Osteocyte (in vitro differentiated cells): ENCODE measurements at regions not wholly inside any gene's neighbourhood (a gene's known extent, or its start where the extent isn't known, plus 50 kb on each side); places are given as distances from the start of the nearest gene placed in this dataset.
"Not testable (repeated sequence)": the region's sequence is repeated elsewhere in the genome, so short reads cannot be mapped to it uniquely, and the experiment has no call there.

Source experiments
- DNase-seq: peaks from one replicate; pipeline ENCODE4 v3.0.0; 2021; ENCODE audit warnings: mixed read lengths; ENCODE audit not compliant: unreplicated experiment; ENCODE audit errors: extremely low spot score
- H3K27ac Mint-ChIP-seq: one replicate; pipeline ENCODE4 v1.8.0; 2021; ENCODE audit warnings: mild to moderate bottlenecking, mixed read lengths; ENCODE audit not compliant: unreplicated experiment
- H3K27me3 Mint-ChIP-seq: one replicate; pipeline ENCODE4 v1.8.0; 2021; ENCODE audit warnings: mixed read lengths; ENCODE audit not compliant: unreplicated experiment
- H3K36me3 Mint-ChIP-seq: one replicate; pipeline ENCODE4 v1.8.0; 2021; ENCODE audit warnings: mixed read lengths; ENCODE audit not compliant: unreplicated experiment
- H3K4me1 Mint-ChIP-seq: one replicate; pipeline ENCODE4 v1.8.0; 2021; ENCODE audit warnings: mixed read lengths; ENCODE audit not compliant: unreplicated experiment
- H3K4me3 Mint-ChIP-seq: one replicate; pipeline ENCODE4 v1.8.0; 2021; ENCODE audit warnings: mild to moderate bottlenecking, moderate library complexity, mixed read lengths; ENCODE audit not compliant: unreplicated experiment
- H3K9me3 Mint-ChIP-seq: one replicate; pipeline ENCODE4 v1.8.0; 2021; ENCODE audit warnings: mixed read lengths; ENCODE audit not compliant: unreplicated experiment
- CTCF ChIP-seq: fragments of 200-600 bp; sonication (generic); IDR thresholded peaks from 2 replicates; pipeline ENCODE4 v1.5.0; 2021; ENCODE audit warnings: antibody characterized with exemption, mild to moderate bottlenecking, moderate library complexity

GRCh38 chrX:139156356-139156755, 374.2 kb upstream of the F9 start:
- no peaks in the 10 kb centered on the region for H3K27me3 Mint-ChIP-seq
- no peak overlapping the region for H3K4me3 Mint-ChIP-seq
- H3K27ac Mint-ChIP-seq, result no peak overlapping the region

DNA sequence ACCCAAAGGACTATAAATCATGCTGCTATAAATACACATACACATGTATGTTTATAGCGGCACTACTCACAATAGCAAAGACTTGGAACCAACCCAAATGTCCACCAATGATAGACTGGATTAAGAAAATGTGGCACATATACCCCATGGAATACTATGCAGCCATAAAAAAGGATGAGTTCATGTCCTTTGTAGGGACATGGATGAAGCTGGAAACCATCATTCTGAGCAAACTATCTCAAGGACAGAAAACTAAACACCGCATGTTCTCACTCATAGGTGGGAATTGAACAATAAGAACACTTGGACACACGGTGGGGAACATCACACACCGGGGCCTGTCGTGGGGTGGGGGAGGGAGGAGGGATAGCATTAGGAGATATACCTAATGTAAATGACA, 383.9 kb upstream of the F9 start:
- peaks cover 30% of the 10 kb centered on the region for H3K9me3 Mint-ChIP-seq
- not testable (repeated sequence) for H3K36me3 Mint-ChIP-seq, H3K27ac Mint-ChIP-seq, DNase-seq, H3K4me3 Mint-ChIP-seq, H3K4me1 Mint-ChIP-seq, H3K27me3 Mint-ChIP-seq

More at GRCh38 chrX:139156356-139156755, 374.2 kb upstream of the F9 start:
- TF ChIP-seq CTCF, result no peak
- peaks cover 34% of the 10 kb centered on the region for H3K9me3 Mint-ChIP-seq
- H3K36me3 Mint-ChIP-seq, result no peaks in the 10 kb centered on the region
- H3K4me1 Mint-ChIP-seq, result no peaks in the 10 kb centered on the region
- DNase-seq, result no peak

GRCh38 chrX:139141370-139141769, 389.2 kb upstream of the F9 start:
- no peaks in the 10 kb centered on the region for H3K4me1 Mint-ChIP-seq
- no peak overlapping the region for H3K4me3 Mint-ChIP-seq
- H3K27ac Mint-ChIP-seq, result no peak overlapping the region
- H3K9me3 Mint-ChIP-seq, result peaks cover 18% of the 10 kb centered on the region
- H3K36me3 Mint-ChIP-seq, result no peaks in the 10 kb centered on the region
- DNase-seq, result no peak
- no peak for TF ChIP-seq CTCF
- no peaks in the 10 kb centered on the region for H3K27me3 Mint-ChIP-seq

DNA sequence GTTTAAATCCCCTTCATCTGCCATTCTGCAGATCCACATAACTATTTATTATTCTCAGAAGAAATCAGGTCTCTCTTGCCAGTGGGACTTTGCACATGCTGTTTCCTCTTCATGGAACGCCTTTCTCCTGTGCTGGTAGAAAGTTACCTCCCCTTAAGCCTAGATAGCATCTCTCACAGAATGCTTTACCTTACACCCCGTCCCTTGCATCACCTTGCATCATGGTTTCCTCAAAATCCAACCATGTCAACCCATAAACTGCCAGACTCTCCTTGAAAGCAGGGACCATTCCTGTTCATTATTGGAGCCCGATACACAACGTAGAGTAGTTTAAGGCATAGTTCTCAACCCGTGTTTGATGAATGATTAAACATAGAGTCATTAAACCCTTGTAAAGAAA, 396.2 kb upstream of the F9 start:
- no peak for TF ChIP-seq CTCF
- no peak overlapping the region for H3K27ac Mint-ChIP-seq
- H3K4me1 Mint-ChIP-seq, result no peaks in the 10 kb centered on the region
- DNase-seq, result no peak
- no peak overlapping the region for H3K4me3 Mint-ChIP-seq
- no peaks in the 10 kb centered on the region for H3K27me3 Mint-ChIP-seq
- no peaks in the 10 kb centered on the region for H3K36me3 Mint-ChIP-seq
- H3K9me3 Mint-ChIP-seq, result peaks cover 4% of the 10 kb centered on the region

- Mint-ChIP-seq H3K4me3 (no peak overlapping the region), H3K27me3 (no peaks in the 10 kb centered on the region), H3K9me3 (peaks cover 25% of the 10 kb centered on the region), H3K36me3 (no peaks in the 10 kb centered on the region), H3K27ac (no peak overlapping the region), H3K4me1 (no peaks in the 10 kb centered on the region)
- DNase-seq, result no peak
- no peak for TF ChIP-seq CTCF
These were observed 404.0 kb upstream of the F9 start for GRCh38 chrX:139126493-139126892.

DNA sequence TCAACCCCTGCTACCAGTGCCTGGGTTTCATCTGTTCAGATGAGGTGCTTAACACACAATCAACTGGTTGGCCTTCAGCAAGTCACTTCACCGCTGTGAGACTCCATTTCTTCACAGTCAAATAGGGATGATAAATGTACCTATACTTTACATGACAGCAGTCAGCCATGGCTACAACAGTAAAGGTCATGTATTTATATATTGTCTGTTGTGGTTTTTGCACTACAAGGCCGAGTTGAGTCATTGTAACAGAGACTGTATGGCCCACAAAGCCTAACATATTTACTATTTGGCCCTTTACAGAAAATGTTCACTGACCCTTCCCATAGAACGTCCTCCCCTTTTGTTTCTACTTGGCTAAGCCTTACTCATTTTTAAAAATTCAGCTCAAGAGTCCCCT, 404.6 kb upstream of the F9 start:
- Mint-ChIP-seq H3K36me3 (no peaks in the 10 kb centered on the region), H3K27ac (no peak overlapping the region), H3K4me3 (no peak overlapping the region), H3K27me3 (no peaks in the 10 kb centered on the region), H3K9me3 (peaks cover 27% of the 10 kb centered on the region), H3K4me1 (no peaks in the 10 kb centered on the region)
- no peak for TF ChIP-seq CTCF
- no peak for DNase-seq
